ENCODE measurements at regions not wholly inside any gene's neighbourhood (a gene's known extent, or its start where the extent isn't known, plus 50 kb on each side); places are given as distances from the start of the nearest gene placed in this dataset.

DNA sequence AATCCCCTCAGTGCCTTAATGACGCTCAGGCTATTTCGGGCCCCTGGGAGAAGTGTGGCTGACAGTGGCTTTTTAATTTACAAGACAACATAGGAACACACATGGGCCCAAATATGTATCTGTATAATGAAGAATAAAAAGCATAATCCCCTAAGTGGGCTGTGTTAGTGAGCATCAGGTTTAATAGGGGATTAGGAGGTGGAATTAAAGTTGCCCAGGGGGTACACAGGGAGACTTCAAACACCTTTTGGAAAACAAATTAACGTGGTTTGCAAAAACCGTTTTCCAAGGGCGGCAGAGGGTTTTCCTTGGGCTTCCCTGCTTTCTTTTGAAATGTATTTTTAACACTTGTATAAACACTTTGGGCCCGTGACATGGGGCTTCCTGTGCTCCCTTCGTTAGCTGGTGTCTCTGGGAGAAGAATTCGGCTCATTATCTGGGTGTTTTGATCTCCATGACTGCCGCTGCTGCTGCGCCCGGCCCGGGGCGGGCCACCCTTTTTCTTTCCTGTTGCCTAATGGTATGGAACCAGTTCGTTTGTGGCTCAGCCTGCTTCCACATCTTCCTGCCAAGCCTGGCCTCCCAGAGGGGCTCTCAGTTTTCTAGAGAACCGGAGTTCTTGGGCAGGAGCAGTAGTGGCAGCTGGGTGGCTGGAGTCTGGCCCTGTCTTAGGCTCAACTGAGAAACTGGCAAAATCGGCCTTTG is 173.0 kb downstream of the MACROH2A1 start:
- CTCF ChIA-PET = no interaction called here
- POLR2A ChIA-PET = no interaction called here
- no peak for DNase-seq (ENCODE audit: extremely low spot score)
- TF ChIP-seq, protein P1, sequence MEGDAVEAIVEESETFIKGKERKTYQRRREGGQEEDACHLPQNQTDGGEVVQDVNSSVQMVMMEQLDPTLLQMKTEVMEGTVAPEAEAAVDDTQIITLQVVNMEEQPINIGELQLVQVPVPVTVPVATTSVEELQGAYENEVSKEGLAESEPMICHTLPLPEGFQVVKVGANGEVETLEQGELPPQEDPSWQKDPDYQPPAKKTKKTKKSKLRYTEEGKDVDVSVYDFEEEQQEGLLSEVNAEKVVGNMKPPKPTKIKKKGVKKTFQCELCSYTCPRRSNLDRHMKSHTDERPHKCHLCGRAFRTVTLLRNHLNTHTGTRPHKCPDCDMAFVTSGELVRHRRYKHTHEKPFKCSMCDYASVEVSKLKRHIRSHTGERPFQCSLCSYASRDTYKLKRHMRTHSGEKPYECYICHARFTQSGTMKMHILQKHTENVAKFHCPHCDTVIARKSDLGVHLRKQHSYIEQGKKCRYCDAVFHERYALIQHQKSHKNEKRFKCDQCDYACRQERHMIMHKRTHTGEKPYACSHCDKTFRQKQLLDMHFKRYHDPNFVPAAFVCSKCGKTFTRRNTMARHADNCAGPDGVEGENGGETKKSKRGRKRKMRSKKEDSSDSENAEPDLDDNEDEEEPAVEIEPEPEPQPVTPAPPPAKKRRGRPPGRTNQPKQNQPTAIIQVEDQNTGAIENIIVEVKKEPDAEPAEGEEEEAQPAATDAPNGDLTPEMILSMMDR (IDR thresholded peaks at IDR 0.05; ENCODE audit: control extremely low read depth, extremely low read depth, low read depth, missing control alignments) = no peak

DNA sequence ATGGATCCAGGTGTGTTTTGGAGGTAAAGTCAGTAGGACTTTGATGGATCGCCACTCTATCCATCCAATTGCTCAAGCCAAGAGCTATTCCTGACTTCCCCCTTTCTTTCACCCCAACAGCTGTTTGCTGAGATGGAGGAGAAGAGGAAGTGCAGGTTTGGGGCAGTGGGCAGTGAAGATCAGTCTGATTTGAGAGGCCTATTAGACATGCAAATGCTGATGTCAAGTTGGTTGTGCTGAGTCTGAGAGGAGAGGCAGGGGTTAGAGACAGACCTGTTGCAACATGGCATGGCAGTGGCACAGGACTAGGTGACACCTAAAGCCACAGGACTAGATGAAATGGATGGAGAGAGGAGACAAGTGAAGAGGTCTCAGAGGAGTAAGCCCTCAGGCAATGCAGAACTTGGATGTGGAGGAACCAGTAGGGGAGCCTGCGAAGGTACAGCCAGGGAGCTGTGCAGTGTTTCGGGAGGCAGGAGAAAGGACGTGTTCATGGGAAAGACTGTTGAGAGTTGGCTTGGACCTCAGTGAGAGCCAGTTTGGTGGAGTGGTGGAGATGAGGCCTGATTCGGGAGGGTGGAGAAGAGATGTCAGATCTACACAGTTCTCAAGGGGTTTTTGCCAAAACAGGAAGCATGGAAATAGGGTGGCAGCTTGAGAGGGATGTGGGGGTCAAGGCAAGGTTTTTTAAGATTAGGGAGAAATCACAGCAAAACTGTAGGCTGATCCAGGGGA is 175.0 kb downstream of the MACROH2A1 start:
- CTCF ChIA-PET = interaction anchor here (2.2 kb wide), 1 partner anchor 13 kb away, joined by 5 read pairs; no protein-coding TSS in a partner anchor
- POLR2A ChIA-PET = no interaction called here

DNA sequence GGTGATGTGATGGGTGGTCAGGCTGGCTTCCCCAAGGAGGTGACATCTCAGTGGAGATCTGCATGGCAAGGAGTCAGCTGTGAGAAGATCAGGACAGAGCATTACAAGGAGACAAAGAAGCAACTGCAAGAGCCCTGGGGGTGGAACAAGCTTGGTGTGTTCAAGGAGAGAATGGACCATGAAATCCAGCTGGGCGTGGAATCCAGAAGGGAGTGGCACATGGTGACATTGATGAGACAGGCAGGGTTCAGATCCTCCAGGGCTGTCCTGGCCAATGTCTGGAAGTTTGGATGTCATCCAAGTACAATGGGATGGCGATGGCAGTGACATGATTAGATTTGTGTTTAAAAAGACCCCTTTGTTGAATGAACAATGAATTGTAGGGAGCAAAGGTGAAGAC is 175.6 kb downstream of the MACROH2A1 start:
- ChIA-PET CTCF (interaction anchor here (2.2 kb wide), 1 partner anchor 12 kb away, joined by 5 read pairs; no protein-coding TSS in a partner anchor), POLR2A (no interaction called here)
- DNase-seq (ENCODE audit: extremely low spot score) = no peak
- TF ChIP-seq, protein P1 (IDR thresholded peaks at IDR 0.05; ENCODE audit: control extremely low read depth, extremely low read depth, low read depth, missing control alignments) = no peak

More for the DNA sequence above, 175.0 kb downstream of the MACROH2A1 start:
- DNase-seq (ENCODE audit: extremely low spot score) = no peak
- TF ChIP-seq, protein P1 (IDR thresholded peaks at IDR 0.05; ENCODE audit: control extremely low read depth, extremely low read depth, low read depth, missing control alignments) = no peak

DNA sequence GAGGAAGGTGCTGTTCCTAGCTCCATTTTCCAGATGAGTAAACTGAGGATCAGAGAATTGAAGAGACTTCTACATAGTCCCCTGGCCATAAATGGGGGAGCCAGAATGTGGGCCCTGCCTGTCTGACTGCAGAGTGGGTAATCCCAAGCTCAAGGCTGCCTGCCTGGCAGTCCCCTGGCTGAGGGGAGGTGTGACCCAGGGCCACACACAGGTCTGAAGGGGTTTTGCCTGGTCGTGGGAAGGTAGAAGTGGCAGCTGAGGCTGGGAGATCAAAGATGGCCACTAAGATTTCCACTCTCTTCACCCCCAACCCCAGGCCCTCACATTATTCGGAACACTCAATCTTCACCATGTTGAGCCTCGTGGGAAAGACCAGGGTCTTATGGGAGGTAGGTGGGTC is 176.3 kb downstream of the MACROH2A1 start:
- TF ChIP-seq, protein P1 (IDR thresholded peaks at IDR 0.05; ENCODE audit: control extremely low read depth, extremely low read depth, low read depth, missing control alignments) = no peak
- ChIA-PET POLR2A (no interaction called here), CTCF (interaction anchor here (1.8 to 2.2 kb wide), 2 partner anchors 10 to 12 kb away, joined by 5 to 7 read pairs; no protein-coding TSS in a partner anchor)

DNA sequence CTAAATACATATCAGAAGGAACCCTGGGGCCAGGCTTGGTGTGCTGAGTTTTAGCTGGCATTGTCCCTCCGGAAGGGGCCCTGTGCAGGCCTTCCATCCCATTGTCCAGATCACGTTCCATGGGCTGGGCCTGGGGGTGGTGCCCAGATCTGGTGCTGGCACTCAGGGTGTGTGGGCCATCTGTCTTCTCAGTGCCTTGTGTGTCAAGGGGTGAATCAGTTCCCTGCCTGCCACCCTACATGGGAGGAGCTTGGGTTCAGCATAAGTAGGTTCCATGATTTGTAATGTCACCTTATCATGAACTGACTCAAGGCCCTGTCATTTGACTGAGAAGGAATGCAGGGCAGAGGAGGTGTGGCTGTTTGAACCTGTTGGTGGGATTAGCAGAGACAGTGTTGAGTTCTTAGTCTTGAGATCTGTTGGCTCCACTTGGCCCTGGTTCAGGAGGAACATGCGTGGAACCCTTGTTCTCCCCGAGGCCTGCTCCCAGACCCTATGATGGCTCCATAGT is 176.8 kb downstream of the MACROH2A1 start:
- TF ChIP-seq, protein P1 (IDR thresholded peaks at IDR 0.05; ENCODE audit: control extremely low read depth, extremely low read depth, low read depth, missing control alignments) = no peak
- ChIA-PET POLR2A (no interaction called here), CTCF (interaction anchor here (1.8 to 2.2 kb wide), 2 partner anchors 9 to 11 kb away, joined by 5 to 7 read pairs; no protein-coding TSS in a partner anchor)
- no peak for DNase-seq (ENCODE audit: extremely low spot score)

More for the DNA sequence above, 176.3 kb downstream of the MACROH2A1 start:
- DNase-seq (ENCODE audit: extremely low spot score) = no peak

DNA sequence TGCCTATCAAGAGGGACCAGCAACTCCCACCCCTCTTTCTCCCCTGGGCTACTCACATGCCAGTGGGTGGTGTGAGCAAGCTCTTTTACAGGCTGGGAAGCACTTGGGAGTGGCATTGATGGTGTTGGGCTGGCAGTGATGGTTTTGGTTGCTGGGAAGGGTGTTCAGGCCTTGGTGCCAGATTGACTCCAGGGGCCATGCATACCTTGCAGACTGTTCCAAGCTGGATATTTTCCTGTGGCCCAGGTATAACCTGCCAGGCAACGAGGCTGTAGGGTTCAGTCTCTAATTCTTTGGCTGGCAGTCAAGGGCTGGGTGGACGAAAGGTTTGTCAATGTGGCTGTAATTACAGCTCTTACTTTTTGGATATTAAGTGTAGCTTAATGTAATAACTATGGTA is 177.3 kb downstream of the MACROH2A1 start:
- ChIA-PET CTCF (interaction anchor here (1.8 to 2.2 kb wide), 2 partner anchors 9 to 11 kb away, joined by 5 to 7 read pairs; no protein-coding TSS in a partner anchor), POLR2A (no interaction called here)
- no peak for DNase-seq (ENCODE audit: extremely low spot score)
- TF ChIP-seq, protein P1 (IDR thresholded peaks at IDR 0.05; ENCODE audit: control extremely low read depth, extremely low read depth, low read depth, missing control alignments) = no peak

Measured in GM10248 (cell line).